ENCODE measurements at regions not wholly inside any gene's neighbourhood (a gene's known extent, or its start where the extent isn't known, plus 50 kb on each side); places are given as distances from the start of the nearest gene placed in this dataset.

GRCh38 chr10:10396601-10397000 lies 621.1 kb upstream of the CELF2 start:
- no peaks in the 10 kb centered on the region for H3K9me3 Mint-ChIP-seq
- POLR2A ChIA-PET: no interaction called here

GRCh38 chr10:10397906-10398305 lies 619.8 kb upstream of the CELF2 start:
- H3K4me3 Mint-ChIP-seq: no peak overlapping the region
- no peaks in the 10 kb centered on the region for H3K4me1 Mint-ChIP-seq (ENCODE audit: low read depth)
- DNase-seq (no peak), ATAC-seq (no peak)
- ChIA-PET POLR2A (no interaction called here), CTCF (no interaction called here)
- intact Hi-C loops (cut with micrococcal nuclease): no loop called here
- no peak overlapping the region for H3K27ac Mint-ChIP-seq
- H3K27me3 Mint-ChIP-seq: no peaks in the 10 kb centered on the region
- no peaks in the 10 kb centered on the region for H3K36me3 Mint-ChIP-seq (ENCODE audit: low read depth)
- H3K9me3 Mint-ChIP-seq: no peaks in the 10 kb centered on the region
- TF ChIP-seq, protein P1, sequence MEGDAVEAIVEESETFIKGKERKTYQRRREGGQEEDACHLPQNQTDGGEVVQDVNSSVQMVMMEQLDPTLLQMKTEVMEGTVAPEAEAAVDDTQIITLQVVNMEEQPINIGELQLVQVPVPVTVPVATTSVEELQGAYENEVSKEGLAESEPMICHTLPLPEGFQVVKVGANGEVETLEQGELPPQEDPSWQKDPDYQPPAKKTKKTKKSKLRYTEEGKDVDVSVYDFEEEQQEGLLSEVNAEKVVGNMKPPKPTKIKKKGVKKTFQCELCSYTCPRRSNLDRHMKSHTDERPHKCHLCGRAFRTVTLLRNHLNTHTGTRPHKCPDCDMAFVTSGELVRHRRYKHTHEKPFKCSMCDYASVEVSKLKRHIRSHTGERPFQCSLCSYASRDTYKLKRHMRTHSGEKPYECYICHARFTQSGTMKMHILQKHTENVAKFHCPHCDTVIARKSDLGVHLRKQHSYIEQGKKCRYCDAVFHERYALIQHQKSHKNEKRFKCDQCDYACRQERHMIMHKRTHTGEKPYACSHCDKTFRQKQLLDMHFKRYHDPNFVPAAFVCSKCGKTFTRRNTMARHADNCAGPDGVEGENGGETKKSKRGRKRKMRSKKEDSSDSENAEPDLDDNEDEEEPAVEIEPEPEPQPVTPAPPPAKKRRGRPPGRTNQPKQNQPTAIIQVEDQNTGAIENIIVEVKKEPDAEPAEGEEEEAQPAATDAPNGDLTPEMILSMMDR (IDR thresholded peaks at IDR 0.05): no peak

More at GRCh38 chr10:10396601-10397000, 621.1 kb upstream of the CELF2 start:
- no peak for ATAC-seq
- TF ChIP-seq, protein P1 (IDR thresholded peaks at IDR 0.05): no peak
- Mint-ChIP-seq H3K4me3 (no peak overlapping the region), H3K36me3 (ENCODE audit: low read depth) (no peaks in the 10 kb centered on the region), H3K27ac (no peak overlapping the region), H3K27me3 (no peaks in the 10 kb centered on the region), H3K4me1 (ENCODE audit: low read depth) (no peaks in the 10 kb centered on the region)
- CTCF ChIA-PET: no interaction called here
- no peak for DNase-seq
- intact Hi-C loops (cut with micrococcal nuclease): no loop called here

GRCh38 chr10:10403762-10404161 lies 613.9 kb upstream of the CELF2 start:
- DNase-seq: no peak
- intact Hi-C loops (cut with micrococcal nuclease): no loop called here
- TF ChIP-seq, protein P1 (IDR thresholded peaks at IDR 0.05): no peak
- Mint-ChIP-seq H3K36me3 (ENCODE audit: low read depth) (no peaks in the 10 kb centered on the region), H3K9me3 (no peaks in the 10 kb centered on the region), H3K27me3 (peaks cover 2% of the 10 kb centered on the region), H3K27ac (no peak overlapping the region), H3K4me1 (ENCODE audit: low read depth) (no peaks in the 10 kb centered on the region), H3K4me3 (no peak overlapping the region)
- CTCF ChIA-PET: no interaction called here
- no peak for ATAC-seq
- POLR2A ChIA-PET: no interaction called here

GRCh38 chr10:10417671-10418070 lies 600.0 kb upstream of the CELF2 start:
- Mint-ChIP-seq H3K4me1 (ENCODE audit: low read depth) (peaks cover 2% of the 10 kb centered on the region), H3K36me3 (ENCODE audit: low read depth) (no peaks in the 10 kb centered on the region), H3K4me3 (no peak overlapping the region), H3K27ac (no peak overlapping the region), H3K9me3 (no peaks in the 10 kb centered on the region), H3K27me3 (no peaks in the 10 kb centered on the region)
- POLR2A ChIA-PET: no interaction called here
- CTCF ChIA-PET: interaction anchor here (0.9 kb wide), 1 partner anchor 39 kb away, joined by 3 read pairs; no protein-coding TSS in a partner anchor
- intact Hi-C loops (cut with micrococcal nuclease): no loop called here
- DNase-seq: no peak
- no peak for ATAC-seq
- TF ChIP-seq, protein P1 (IDR thresholded peaks at IDR 0.05): no peak

GRCh38 chr10:10418387-10418786 lies 599.3 kb upstream of the CELF2 start:
- TF ChIP-seq, protein P1 (IDR thresholded peaks at IDR 0.05): no peak
- intact Hi-C loops (cut with micrococcal nuclease): no loop called here
- CTCF ChIA-PET: interaction anchor here (0.9 kb wide), 1 partner anchor 39 kb away, joined by 3 read pairs; no protein-coding TSS in a partner anchor
- H3K27me3 Mint-ChIP-seq: no peaks in the 10 kb centered on the region
- no peak overlapping the region for H3K4me3 Mint-ChIP-seq
- peak; percentile 47 for ATAC-seq
- POLR2A ChIA-PET: no interaction called here
- peaks cover 2% of the 10 kb centered on the region for H3K4me1 Mint-ChIP-seq (ENCODE audit: low read depth)
- no peak overlapping the region for H3K27ac Mint-ChIP-seq
- no peaks in the 10 kb centered on the region for H3K9me3 Mint-ChIP-seq
- DNase-seq: no peak
- no peaks in the 10 kb centered on the region for H3K36me3 Mint-ChIP-seq (ENCODE audit: low read depth)

Data from activated CD8-positive, alpha-beta T cell treated with anti-CD3 and anti-CD28 coated beads for 36 hours (primary cell).